NCI-H187 treated with DMSO at 0.1 percent for 48 hours (cell line): ENCODE measurements at regions not wholly inside any gene's neighbourhood (a gene's known extent, or its start where the extent isn't known, plus 50 kb on each side); places are given as distances from the start of the nearest gene placed in this dataset.
"Not testable (repeated sequence)": the region's sequence is repeated elsewhere in the genome, so short reads cannot be mapped to it uniquely, and the experiment has no call there.

Experiments
- DNase-seq: peaks from one replicate; lab custom pipeline; 2025; lab: John Stamatoyannopoulos, UW

- not testable (repeated sequence) for DNase-seq
Observed at GRCh38 chr2:186182366-186182765, 303.7 kb upstream of the ZC3H15 start.

DNA sequence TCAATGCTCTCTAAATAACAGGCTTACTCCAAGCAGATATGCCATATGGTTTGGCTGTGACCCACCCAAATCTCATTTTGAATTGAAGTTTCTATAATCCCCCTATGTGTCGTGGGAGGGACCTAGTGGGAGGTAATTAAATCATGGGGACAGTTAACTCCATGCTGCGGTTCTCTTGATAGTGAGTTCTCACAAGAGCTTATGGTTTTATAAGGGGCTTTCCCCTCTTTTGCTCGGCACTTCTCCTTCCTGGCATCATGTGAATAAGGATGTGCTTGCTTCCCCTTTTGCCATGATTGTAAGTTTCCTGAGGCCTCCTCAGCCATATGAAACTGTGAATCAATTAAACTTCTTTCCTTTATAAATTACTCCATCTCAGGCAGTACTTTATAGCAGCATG, 302.7 kb upstream of the ZC3H15 start:
- no peak for DNase-seq

GRCh38 chr2:186187854-186188253, 298.2 kb upstream of the ZC3H15 start:
- DNase-seq = no peak

GRCh38 chr2:186189816-186190215, 296.2 kb upstream of the ZC3H15 start:
- no peak for DNase-seq

- no peak for DNase-seq
Observed at GRCh38 chr2:186195696-186196095, 290.4 kb upstream of the ZC3H15 start.

DNA sequence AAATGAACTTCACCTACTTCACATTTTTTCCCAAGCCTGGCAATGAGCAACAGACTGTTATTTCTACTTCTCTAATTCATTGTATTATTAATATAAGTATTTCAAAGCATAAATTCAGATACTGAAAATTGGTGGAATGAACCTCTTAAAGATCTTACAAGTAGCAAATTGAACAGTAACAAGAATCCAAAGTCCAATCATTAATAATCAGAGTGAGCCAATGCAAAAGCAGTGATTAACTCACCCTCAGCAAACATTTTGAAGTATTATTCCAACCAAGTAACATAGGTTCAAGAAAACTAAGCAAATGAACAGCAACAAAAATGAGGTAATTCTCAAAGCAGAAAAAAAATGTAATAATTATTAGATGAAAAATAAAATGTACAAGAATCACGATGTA, 288.1 kb upstream of the ZC3H15 start:
- DNase-seq = no peak

GRCh38 chr2:186199029-186199428, 287.0 kb upstream of the ZC3H15 start:
- DNase-seq = no peak

- no peak for DNase-seq
Observed at GRCh38 chr2:186201371-186201770, 284.7 kb upstream of the ZC3H15 start.

GRCh38 chr2:186205254-186205911, 280.7 kb upstream of the ZC3H15 start:
- DNase-seq = no peak

- DNase-seq = no peak
Observed at GRCh38 chr2:186209532-186209931, 276.5 kb upstream of the ZC3H15 start.

DNA sequence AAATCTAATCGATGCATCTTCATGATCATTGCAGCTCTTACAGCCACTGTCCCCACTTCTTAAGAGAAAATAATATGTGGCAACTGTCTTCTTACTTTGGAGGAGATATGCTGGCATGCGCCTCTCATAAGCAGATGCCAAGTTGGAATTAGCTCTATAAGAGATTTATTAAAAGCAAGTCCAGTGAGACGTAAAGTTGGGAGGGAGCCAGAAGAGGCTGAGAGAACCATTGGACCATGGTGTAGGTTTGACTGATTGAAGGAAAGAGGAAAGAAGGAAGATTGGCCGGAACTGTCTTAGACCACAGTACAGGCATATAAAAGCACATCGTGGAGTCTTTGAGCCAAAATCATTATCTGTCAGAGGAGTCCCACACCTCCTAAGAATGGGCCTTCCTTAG, 265.7 kb upstream of the ZC3H15 start:
- no peak for DNase-seq

DNA sequence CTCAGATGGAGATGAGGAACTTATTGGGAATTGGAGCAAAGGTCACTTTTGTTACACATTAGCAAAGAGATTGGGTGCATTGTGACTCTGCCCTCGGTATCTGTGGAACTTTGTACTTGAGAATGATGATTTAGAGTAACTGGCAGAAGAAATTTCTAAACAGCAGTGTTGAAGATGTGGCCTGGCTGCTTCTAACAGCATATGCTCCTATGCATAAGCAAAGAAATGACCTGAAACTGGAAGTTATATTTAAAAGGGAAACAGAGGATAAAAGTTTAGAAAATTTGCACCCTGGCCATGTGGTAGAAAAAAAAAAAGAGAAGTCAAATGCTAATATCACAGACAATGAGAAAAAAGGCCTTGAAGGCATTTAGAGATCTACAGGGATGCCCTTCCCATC, 256.8 kb upstream of the ZC3H15 start:
- DNase-seq = no peak

- DNase-seq = no peak
Observed at GRCh38 chr2:186241874-186242273, 244.2 kb upstream of the ZC3H15 start.

DNA sequence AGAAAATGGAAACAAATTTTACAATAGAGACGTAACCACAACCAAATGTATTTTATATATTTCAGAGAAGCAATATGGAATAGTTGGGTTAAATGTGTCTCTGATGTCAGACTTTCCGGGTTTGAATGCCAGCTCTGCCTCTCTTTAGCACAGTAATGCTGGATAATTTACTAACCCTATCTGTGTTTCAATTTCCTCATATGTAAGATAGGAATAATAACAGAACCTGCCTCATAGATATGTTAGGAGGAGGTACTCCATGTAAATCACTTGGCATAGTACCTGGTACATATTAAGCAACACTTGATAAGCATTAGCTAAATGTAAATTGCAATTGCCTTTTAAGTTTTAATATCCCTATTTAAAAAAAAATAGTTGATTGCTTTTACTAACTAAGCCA, 231.3 kb upstream of the ZC3H15 start:
- no peak for DNase-seq

DNA sequence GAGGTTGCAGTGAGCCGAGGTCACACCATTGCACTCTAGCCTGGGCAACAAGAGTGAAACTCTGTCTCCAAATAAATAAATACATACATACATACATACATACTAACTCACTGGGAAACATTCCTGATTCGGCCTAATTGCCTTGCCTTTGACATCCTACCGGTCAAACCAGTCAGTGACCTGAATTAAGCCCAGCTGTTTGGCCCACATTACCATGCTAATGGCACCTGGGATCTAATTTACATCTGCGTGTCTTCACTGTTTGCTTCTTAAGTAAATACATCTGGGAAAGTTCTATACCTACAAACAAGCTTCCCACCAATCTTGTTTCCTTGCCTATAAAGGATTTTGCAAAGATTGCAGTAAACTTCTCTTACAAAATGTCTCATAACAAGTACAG, 230.2 kb upstream of the ZC3H15 start:
- DNase-seq = no peak

GRCh38 chr2:186256540-186256939, 229.5 kb upstream of the ZC3H15 start:
- no peak for DNase-seq

DNA sequence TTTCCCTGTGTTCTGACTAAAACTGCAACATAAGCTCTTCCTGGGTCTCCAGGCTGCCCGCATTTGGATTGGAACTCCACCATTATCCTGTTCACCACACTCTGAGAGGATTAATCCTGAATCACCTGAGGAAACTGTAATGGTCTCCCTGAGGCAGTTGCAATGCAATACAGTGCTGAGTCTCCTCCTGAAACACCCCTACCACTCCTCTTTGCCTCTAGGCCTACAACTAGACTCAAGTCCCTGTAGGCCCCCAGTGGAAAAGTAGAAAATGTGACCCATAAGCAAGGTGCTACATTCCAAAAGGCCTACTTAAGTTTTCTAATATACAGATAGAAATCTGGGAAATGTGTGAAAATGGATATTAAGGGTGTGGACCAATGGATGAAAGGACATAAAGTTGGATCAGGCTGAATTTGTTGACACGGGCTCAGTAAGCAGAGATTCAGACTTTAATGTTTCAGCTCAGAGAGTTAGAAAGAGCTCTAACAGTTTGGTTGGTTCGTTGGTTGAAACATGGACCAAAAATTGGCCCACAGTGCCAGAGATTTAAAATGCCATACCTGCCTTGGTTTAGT, 222.3 kb upstream of the ZC3H15 start:
- DNase-seq = no peak

- no peak for DNase-seq
Observed at GRCh38 chr2:186269536-186269935, 216.5 kb upstream of the ZC3H15 start.

- DNase-seq = no peak
Observed at GRCh38 chr2:186273953-186274352, 212.1 kb upstream of the ZC3H15 start.

DNA sequence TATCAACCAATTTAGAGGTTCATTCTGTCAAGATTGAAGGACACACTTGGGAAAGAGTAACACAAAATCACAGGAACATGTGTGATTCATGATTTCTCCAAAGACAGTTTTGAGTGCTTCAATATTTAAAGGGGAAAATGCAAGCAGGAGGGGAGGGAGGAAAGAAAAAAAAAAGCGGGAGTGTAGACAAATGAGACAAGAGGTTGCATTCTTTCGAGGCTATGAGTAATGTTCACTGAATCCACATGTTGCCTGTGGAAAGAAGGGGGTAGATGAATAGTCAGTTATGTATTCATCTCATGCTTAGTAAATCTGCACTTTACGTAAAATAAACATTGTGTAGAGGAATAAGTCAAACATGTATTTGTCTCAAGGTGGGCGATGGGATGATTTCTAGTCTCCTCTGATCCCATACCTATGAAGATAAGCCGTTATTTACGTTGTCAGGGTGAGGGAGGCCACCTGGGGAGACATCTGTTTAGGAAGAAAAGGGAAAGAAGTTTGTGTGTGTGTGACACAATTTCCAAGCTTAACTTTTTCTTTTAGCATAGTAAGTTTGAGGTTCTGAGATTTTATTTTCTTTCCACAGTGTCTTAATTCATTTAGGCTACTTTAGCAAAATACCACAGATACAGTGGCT, 211.0 kb upstream of the ZC3H15 start:
- DNase-seq = no peak

- DNase-seq = no peak
Observed at GRCh38 chr2:186276909-186277308, 209.2 kb upstream of the ZC3H15 start.

- DNase-seq = no peak
Observed at GRCh38 chr2:186281726-186282125, 204.3 kb upstream of the ZC3H15 start.

DNA sequence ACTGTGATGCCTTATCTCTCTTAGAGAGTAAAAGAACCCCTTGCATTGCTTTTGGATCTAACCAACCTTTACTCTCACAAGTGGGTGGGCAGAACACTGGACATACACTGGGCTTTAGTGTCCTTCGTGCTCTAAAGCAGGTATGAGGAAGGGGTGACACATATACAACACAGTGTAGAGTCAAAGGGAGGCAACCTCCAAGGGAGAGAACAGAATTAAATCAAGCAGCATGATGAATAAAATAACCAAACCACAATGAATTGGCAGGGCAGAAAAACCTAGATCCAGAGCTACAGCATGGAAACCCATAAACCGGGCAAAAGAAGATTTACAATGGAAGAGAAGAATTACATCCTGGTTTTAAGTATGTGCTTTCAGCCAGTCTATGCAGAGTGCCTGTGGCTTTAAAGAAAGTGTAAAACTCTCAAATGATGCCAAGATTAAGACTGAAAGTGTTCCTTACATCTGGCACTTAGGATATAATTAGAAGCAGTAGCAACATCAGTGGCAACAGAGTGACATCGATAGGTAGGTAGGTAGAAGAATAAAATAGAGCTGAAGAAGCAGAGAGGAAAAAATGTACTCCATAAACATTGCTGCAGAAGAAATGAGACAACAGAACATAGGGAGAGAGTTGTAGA, 191.7 kb upstream of the ZC3H15 start:
- DNase-seq = no peak
